Prostate gland (tissue), 2 donors: ENCODE measurements at regions not wholly inside any gene's neighbourhood (a gene's known extent, or its start where the extent isn't known, plus 50 kb on each side); places are given as distances from the start of the nearest gene placed in this dataset.

Source experiments
- DNase-seq: peaks from one replicate; pipeline ENCODE4 v3.0.0-alpha.2; 2019; ENCODE audit warnings: low spot score
- H3K27ac ChIP-seq, 2 donors: fragments of 200-600 bp; sonication (generic); 2 replicates each; pipeline ENCODE4 v1.5.1; 2017 to 2019
- H3K27me3 ChIP-seq: fragments of 200-600 bp; sonication (generic); replicated peaks from 2 replicates; pipeline ENCODE4 v1.5.1; 2019; ENCODE audit not compliant: insufficient read depth
- H3K36me3 ChIP-seq, 2 donors: fragments of 200-600 bp; sonication (generic); 1 replicate in 1 of 2; 2 replicates in 1 of 2; pipeline versions ENCODE4 v1.5.1 to v1.8.1; 2017 to 2019
- H3K4me1 ChIP-seq: fragments of 200-600 bp; sonication (generic); replicated peaks from 2 replicates; pipeline ENCODE4 v1.5.1; 2019
- H3K4me3 ChIP-seq, 2 donors: fragments of 200-600 bp; sonication (generic); 2 replicates each; pipeline ENCODE4 v1.5.1; 2017 to 2019
- H3K9me3 ChIP-seq: fragments of 200-600 bp; sonication (generic); 2 replicates; pipeline ENCODE4 v1.5.1; 2017
- CTCF ChIP-seq, 4 experiments: fragments of 200-600 bp in 2 of 4; fragments of 450-650 bp in 2 of 4; sonication (generic) in 2 of 4; IDR thresholded peaks; 1 replicate in 3 of 4; 2 replicates in 1 of 4; pipeline ENCODE4 v1.5.1; 2016 to 2019; ENCODE audit warnings: antibody characterized with exemption in 4 of 4, mild to moderate bottlenecking in 2 of 4, moderate library complexity in 2 of 4
- POLR2A ChIP-seq: fragments of 450-650 bp; IDR thresholded peaks from one replicate; pipeline ENCODE4 v1.6.1; 2016; ENCODE audit warnings: antibody characterized with exemption, mild to moderate bottlenecking
- POLR2AphosphoS5 ChIP-seq: sonication (generic); formaldehyde crosslinking; IDR thresholded peaks from one replicate; pipeline ENCODE4 v1.6.1; 2017; ENCODE audit warnings: antibody characterized with exemption
- WGBS: methylation state at CpG from one replicate; pipeline ENCODE4 v1.1.5; 2018; 5-methylcytosine and 5-hydroxymethylcytosine counted together
- intact Hi-C: fragments of 100-400 bp; cut with DNase I; formaldehyde crosslinking; loops from one replicate; pipeline ENCODE4 v1.14.2; 2022

GRCh38 chr15:85274315-85275050 lies 105.9 kb upstream of the AKAP13 start:
- Histone ChIP-seq H3K27ac (no peak overlapping the region), H3K27me3 (no peaks in the 10 kb centered on the region), H3K9me3 (no peaks in the 10 kb centered on the region), H3K4me1 (no peaks in the 10 kb centered on the region), H3K36me3 (no peaks in the 10 kb centered on the region), H3K4me3 (no peak overlapping the region)
- WGBS = 93% methylated on average over 14 of the region's 14 CpGs
- no peak for DNase-seq
- TF ChIP-seq POLR2A (no peak), CTCF (IDR thresholded peaks at IDR 0.05) (no peak), POLR2AphosphoS5 (no peak)
- intact Hi-C loops = no loop called here

- intact Hi-C loops = no loop called here
- no peak overlapping the region for H3K27ac ChIP-seq
- TF ChIP-seq POLR2AphosphoS5 (no peak), POLR2A (no peak), CTCF (IDR thresholded peaks at IDR 0.05) (no peak)
- H3K9me3 ChIP-seq = no peaks in the 10 kb centered on the region
- no peaks in the 10 kb centered on the region for H3K27me3 ChIP-seq
- WGBS = 63% methylated on average over 4 of the region's 4 CpGs
- no peaks in the 10 kb centered on the region for H3K36me3 ChIP-seq
- H3K4me1 ChIP-seq = no peaks in the 10 kb centered on the region
- DNase-seq = no peak
- H3K4me3 ChIP-seq = no peak overlapping the region
Measured at GRCh38 chr15:85276508-85276907, 103.9 kb upstream of the AKAP13 start.

- 93% methylated on average over 8 of the region's 8 CpGs for WGBS
- intact Hi-C loops = no loop called here
- no peak for TF ChIP-seq POLR2AphosphoS5
- TF ChIP-seq POLR2A = no peak
- TF ChIP-seq CTCF (IDR thresholded peaks at IDR 0.05) = no peak
- no peak overlapping the region for H3K4me3 ChIP-seq
- no peaks in the 10 kb centered on the region for H3K4me1 ChIP-seq
- no peaks in the 10 kb centered on the region for H3K27me3 ChIP-seq
- no peaks in the 10 kb centered on the region for H3K36me3 ChIP-seq
- H3K27ac ChIP-seq = no peak overlapping the region
- H3K9me3 ChIP-seq = no peaks in the 10 kb centered on the region
- DNase-seq = no peak
Measured at GRCh38 chr15:85276921-85277320, 103.5 kb upstream of the AKAP13 start.

GRCh38 chr15:85277847-85278370 lies 102.5 kb upstream of the AKAP13 start:
- Histone ChIP-seq H3K27ac (no peak overlapping the region), H3K9me3 (no peaks in the 10 kb centered on the region), H3K27me3 (no peaks in the 10 kb centered on the region), H3K4me1 (no peaks in the 10 kb centered on the region), H3K4me3 (no peak overlapping the region), H3K36me3 (no peaks in the 10 kb centered on the region)
- 88% methylated on average over 3 of the region's 3 CpGs for WGBS
- intact Hi-C loops = no loop called here
- DNase-seq = no peak
- no peak for TF ChIP-seq CTCF (IDR thresholded peaks at IDR 0.05)
- no peak for TF ChIP-seq POLR2A
- TF ChIP-seq POLR2AphosphoS5 = no peak

GRCh38 chr15:85280203-85280602 lies 100.2 kb upstream of the AKAP13 start:
- Histone ChIP-seq H3K27ac (no peak overlapping the region), H3K4me1 (no peaks in the 10 kb centered on the region), H3K9me3 (no peaks in the 10 kb centered on the region), H3K36me3 (no peaks in the 10 kb centered on the region), H3K4me3 (no peak overlapping the region), H3K27me3 (no peaks in the 10 kb centered on the region)
- intact Hi-C loops = no loop called here
- DNase-seq = no peak
- no peak for TF ChIP-seq POLR2A
- 85% methylated on average over 6 of the region's 6 CpGs for WGBS
